NCI-H146 treated with DMSO at 0.1 percent for 48 hours (cell line): ENCODE measurements at regions not wholly inside any gene's neighbourhood (a gene's known extent, or its start where the extent isn't known, plus 50 kb on each side); places are given as distances from the start of the nearest gene placed in this dataset.
"Not testable (repeated sequence)": the region's sequence is repeated elsewhere in the genome, so short reads cannot be mapped to it uniquely, and the experiment has no call there.

Experiments used
- DNase-seq: peaks from one replicate; lab custom pipeline; 2025; ENCODE audit not compliant: unreplicated experiment; lab: John Stamatoyannopoulos, UW

DNA sequence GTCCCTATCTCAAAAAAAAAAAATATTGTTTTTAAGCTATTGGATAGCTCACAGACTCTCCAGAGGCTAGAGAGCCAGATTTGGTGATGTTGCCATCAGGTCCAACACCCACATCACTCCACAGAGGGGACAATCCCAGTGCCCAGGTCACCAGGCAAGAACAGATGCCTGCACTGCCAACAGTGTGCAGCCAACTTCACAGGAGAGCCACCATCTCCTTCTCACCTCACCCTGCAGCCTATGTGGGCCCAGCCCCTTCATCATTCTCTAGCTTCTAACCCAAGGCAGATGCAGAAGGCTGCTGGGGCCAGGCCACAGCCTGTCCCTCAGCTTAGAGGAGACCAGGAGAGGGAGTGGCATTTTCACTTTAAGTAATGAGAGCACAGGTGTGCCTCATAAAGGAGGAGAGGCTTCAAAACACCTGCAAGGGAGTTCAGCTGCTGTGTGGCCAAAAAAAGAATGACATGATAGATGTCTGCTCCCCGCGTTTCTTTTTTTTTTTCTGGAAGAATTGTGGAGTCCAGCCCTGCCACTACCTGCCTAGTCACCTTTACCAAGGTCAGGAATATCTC lies 98.0 kb upstream of the ZSWIM2 start:
- DNase-seq, result peak; percentile 39

DNA sequence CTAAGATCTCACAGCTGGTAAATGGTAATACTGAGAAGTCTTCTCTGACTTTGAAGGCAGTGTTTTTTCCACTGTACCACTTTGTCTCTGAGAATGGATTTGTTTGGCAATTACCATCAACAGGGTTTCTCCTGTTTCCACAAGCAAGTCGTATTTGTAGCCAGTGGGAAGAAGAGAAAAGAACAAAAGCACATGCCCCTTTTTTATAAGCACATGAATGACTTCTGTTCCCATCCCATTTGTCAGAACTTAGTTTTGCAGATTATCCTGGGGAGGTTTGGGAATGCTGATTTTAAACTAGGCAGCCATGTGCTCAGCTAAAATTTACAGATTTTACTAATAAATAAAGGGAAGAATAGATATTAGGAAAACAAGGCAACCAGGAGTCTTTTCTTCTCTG lies 92.9 kb upstream of the ZSWIM2 start:
- DNase-seq, result no peak

DNA sequence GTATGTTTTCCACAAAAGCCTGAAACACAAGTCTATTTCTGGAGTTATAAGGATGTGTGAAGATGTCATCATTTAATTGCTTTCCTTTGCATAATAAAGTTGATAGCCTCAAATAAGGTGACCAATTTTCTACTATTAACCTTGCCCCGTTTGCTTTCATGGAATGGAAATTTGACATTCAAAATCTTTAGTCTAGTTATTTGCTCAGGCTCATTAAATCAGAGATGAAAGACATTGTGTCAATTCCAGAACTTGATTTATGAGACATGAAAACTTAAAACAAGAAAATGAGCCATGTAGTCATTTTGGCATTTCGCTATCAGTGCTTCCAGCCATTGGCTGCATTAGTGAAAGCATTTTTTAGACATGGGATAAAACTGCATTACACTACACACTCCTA lies 91.5 kb upstream of the ZSWIM2 start:
- DNase-seq, result peak; percentile 70

DNA sequence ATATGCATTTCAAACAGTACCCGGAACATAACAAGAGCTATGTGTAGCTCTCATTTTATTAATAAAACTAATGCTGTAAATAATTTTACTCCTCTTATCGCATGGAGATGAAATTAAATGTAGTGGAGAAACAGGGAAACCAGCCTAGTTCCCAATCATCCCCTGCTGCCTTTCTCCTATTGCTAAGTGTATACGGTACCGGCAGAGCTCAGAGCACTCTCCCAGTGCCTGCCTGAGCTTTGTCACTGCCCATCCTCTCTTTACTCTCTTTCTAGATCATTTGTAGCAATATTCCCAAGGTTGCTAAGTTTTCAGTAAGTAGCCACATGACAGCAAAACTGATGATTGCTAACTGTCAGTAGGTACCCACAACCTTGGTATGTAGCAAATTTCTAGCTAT lies 85.5 kb upstream of the ZSWIM2 start:
- DNase-seq, result no peak

DNA sequence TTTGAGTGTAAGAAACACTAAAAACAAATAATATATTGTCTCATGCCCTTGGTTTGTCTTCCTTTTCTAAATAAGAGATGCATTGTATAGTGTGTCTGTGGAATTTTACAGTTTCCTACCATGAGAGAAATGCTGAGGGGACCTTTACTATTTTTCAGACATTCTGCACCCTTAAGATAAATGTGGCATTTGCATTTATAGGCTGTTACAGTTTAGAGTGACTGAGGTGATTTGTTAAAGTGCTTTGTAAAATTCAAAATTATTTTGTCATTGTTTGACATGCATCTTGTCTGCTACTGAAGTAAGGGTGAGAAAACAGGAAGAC lies 78.9 kb upstream of the ZSWIM2 start:
- no peak for DNase-seq

DNA sequence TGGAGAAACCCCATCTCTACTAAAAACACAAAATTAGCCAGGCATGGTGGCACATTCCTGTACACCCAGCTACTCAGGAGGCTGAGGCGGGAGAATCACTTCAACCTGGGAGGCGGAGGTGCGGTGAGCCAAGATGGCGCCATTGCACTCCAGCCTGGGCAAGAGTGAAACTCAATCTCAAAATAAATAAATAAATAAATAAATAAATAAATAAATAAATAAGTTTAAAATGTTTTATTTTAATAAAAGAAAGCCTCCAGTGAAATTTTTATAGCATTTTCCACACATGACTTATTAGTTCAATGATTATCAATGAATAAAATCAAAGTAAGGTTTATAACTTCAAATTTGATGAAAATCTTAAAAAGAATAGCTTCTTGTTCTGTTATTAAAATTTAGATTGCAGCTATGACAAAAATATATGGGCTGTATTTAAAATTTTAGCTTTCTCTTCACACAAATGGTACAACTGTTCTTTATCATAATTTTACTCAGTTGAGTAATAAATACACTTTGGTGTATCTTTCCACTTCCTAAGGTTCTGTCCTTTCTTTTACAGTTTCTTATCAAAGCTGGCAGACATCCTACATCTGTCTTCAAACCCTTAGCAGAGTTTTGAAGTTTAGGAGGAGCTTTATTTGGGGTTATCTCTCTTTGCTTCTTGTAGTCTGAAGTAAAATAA lies 78.4 kb upstream of the ZSWIM2 start:
- DNase-seq, result no peak

DNA sequence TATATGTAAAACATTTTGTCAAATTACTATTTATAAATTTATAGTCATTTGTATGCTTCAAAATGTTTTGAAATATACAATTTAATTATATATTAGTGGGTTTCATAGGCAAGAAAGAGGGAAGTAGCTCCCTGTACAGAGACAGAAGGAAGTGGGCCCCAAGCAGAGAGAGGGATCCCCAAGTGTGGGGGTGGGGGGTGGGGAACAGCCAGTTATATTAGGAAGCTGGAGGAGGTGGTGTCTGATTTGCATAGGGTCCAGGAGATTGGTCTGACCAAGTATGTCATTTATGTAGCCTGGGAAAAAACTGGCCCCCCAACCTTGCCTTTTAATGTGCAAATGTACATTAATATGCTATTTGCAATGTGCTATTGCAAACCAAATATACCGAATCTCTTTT lies 76.5 kb upstream of the ZSWIM2 start:
- DNase-seq, result no peak

DNA sequence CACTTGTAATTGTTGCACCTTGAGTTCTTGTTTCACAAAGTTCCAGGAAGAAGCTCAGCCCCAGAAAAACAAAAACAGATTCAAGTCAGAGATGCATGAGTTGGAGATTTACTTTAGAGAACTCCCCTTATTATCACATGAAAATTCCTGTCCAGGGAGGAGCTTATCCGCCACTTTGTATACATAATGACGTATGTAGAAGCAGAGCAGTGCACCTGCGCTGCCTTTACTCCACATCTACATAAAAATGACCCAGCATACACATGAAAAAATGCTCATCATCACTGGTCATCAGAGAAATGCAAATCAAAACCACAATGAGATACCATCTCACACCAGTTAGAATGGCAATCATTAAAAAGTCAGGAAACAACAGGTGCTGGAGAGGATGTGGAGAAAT lies 73.3 kb upstream of the ZSWIM2 start:
- DNase-seq, result not testable (repeated sequence)

DNA sequence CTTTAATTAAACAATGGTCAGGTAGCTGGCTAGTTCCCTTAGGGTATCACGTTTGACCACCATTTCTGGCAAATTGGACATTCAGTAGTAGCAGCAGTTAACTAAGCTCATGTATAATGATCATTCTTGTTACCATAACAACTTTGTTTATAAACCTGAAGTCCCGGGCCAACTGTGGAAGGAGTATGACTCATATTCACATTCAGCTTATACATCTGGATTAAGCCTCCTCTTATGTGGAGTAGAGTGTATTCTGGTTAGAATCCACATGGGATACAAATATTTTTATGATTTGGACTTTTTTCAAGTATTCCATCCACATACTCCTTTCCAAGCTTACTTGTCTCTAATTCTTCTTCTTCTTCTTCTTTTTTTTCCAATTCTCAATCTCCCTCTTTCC lies 70.3 kb upstream of the ZSWIM2 start:
- DNase-seq, result no peak

DNA sequence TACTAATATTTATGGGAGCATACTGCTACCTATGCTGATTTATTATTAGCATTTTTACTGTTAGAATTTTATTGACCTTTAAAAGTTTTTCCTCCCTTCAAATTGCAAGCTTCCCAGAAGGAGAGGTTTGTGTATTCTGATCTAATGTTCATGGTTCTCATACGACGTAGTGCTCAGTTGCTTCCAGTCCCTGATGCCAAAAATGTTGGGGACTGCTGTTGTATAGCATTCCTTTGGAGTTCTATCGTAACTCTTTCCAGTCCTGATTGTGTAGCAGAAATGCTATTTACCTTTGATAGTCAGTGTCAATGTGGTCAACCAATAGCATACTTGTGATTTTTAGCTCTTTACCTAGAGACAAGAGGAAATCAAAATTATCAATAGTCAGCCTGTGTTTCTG lies 69.5 kb upstream of the ZSWIM2 start:
- no peak for DNase-seq

DNA sequence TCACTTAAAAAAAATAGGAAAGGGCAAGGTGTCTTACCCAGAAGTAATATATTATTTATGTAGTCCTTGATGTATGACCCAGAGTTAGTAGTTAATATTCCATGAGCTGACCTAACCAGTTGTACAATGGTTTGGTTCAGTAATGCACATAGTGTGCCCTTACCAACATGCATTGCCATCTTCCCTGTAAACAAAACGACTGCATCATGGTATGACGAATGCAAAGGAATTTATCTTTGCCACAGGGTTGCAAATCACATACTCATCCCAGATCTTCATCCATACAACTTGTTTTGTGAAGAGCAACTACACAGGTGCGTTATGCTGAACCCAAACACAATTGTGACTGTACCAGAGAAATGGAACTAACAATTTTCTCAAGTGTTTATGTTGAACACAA lies 68.9 kb upstream of the ZSWIM2 start:
- DNase-seq, result no peak

DNA sequence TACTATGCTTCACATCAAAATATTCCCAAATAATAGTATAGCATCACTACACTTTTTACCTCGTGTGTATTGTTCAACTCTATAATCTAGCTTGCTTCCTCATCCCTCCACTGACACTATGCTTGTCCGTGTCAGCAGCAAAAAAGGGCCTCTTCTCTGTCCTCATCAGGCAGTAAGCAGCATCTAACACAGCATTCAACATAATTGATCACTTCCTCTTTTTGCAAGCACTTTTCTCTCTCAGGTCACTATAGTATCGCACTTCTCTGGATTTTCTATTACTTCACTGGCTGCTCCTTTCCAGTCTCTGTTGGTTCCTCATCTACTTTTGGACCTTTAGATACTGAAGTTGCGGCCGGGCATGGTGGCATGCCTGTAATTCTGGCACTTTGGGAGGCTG lies 64.9 kb upstream of the ZSWIM2 start:
- DNase-seq, result no peak

DNA sequence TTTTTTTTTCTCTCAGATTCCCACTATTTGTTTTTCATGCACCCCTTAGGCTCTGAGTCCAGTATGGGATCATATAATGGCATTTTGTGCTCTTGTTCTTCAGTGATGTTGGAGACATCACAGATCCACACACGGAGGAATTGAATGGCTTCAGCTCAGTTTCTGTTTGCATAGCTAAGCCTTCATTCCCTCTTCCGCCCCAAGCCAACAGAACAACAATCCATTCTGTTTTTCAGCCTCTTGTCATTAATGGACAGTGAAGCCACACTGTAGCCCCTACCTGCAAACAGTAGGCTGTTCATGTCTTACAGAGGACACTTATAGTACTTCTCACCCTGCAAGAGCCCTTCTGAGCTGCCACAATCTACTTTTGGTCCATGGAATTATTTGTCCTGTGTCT lies 64.0 kb upstream of the ZSWIM2 start:
- no peak for DNase-seq

DNA sequence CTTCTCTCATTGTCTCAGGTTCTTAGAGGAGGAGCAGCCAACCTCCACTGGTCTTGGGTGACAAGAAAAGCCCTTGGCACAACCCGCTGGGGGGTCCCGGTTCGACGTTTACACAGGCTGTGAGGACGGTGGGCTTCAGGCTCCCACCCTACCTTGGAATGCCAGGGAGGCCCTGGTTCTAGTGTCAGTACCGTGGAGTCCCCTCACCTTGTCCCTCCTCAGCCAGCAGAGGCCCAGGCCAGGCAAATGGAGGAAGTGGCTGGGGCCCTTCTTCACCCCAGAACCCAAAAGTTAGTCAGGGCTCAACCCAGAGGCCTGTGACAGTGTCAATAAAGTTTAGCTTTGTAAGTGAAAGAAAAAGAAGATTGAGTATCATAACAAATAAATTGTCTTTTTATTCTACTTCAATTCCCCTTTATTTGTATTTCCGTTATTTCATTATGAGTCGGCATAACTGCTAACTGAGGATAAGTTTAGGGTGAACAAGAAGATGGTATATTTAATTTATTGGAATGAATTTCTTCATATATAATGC lies 62.6 kb upstream of the ZSWIM2 start:
- DNase-seq, result no peak

DNA sequence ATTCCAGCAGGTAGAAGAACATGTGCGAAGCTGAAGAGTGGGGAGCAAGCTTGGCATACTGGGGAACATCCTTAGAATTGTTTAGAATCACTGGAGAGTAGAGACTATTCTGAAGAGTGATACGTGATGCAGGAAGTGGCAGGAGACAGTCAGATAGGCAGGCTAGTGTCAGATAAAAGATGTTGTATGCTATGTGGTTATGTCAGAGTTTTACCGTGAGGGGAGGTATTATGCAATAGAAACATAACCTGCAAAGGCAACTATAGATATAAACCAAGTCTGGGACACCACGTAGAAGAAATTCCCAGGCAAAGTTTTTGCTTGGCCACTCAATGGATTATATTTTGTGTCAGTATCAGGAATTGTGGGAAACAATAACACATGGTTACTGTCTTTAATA lies 62.0 kb upstream of the ZSWIM2 start:
- DNase-seq, result no peak

DNA sequence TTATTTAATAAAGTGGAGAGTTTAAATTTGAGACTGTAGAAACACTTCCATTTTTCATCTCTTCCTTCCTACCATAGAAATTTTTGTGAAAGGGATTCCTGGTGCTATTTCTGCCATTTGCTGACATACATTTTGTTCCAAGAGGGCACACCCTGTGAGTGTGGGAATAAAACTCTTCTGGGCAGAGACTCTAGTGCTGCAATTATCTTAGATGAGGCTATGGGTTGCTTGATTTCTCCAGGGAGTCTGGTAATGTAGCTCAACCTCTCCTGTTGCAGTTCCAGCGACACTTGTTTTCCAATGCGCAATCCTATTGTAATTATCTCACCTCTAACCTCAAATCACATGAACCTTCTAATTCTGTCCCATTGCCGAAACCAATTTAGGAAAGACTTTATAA lies 60.1 kb upstream of the ZSWIM2 start:
- no peak for DNase-seq

DNA sequence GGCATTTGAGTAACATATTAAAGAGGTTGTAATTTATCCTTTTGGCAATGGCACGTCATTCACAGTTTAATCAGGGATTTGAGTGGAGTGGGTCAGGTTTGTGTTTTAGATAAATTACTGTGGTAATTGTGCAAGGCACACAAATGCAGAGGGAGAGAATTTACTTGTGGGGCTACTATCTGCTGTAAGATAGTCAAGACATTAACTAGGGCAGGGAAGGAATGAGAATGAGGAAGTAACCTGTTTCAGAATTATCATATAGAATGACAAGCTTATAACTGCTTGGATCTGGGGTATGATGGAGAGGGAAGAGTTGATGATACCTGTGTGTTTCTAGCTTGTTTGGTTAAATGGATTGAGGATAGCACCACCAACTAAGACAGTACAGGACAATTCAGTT lies 58.9 kb upstream of the ZSWIM2 start:
- DNase-seq, result no peak

DNA sequence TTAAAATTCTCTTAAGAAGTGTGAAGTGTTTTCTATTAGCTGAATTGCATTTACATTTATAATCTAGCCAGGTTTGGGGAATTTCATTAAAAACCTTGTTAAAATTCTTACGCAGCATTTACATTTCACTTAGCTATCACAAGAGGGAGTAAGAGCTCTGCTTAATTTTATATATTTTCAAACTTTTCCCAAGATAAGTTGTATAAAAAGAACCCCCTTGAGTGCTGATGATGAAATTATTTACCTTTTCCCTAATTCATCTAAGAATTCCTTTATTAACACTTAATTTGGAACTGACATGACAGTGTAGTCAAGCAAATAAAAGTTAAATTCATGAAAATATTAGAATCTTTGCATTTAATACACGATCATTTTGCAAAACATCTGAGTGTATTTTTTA lies 54.2 kb upstream of the ZSWIM2 start:
- DNase-seq, result no peak
